Mesendoderm (in vitro differentiated cells): ENCODE measurements at regions not wholly inside any gene's neighbourhood (a gene's known extent, or its start where the extent isn't known, plus 50 kb on each side); places are given as distances from the start of the nearest gene placed in this dataset.

ENCODE experiments used
- DNase-seq: peaks from one replicate; pipeline ENCODE4 v3.0.0; 2013
- H2AK5ac ChIP-seq: 2 replicates; pipeline ENCODE4 v1.6.1; 2013; ENCODE audit warnings: low read length, inconsistent platforms
- H2BK120ac ChIP-seq: 2 replicates; pipeline ENCODE4 v1.6.1; 2013; ENCODE audit warnings: low read depth, mild to moderate bottlenecking, low read length, moderate library complexity, mixed read lengths
- H2BK15ac ChIP-seq: replicated peaks from 2 replicates; pipeline ENCODE4 v1.6.1; 2013; ENCODE audit warnings: low read depth, mild to moderate bottlenecking, moderate library complexity
- H2BK5ac ChIP-seq: 2 replicates; pipeline ENCODE4 v1.6.1; 2013; ENCODE audit warnings: low read length, inconsistent platforms
- H3K18ac ChIP-seq: 2 replicates; pipeline ENCODE4 v1.6.1; 2013; ENCODE audit warnings: mild to moderate bottlenecking, low read length, mixed read lengths
- H3K23ac ChIP-seq: one replicate; pipeline ENCODE4 v1.6.1; 2013; ENCODE audit warnings: low read length
- H3K27ac ChIP-seq: 2 replicates; pipeline ENCODE4 v1.5.1; 2013; ENCODE audit warnings: low read depth, mild to moderate bottlenecking, inconsistent platforms, low read length, moderate library complexity
- H3K27me3 ChIP-seq: 2 replicates; pipeline ENCODE4 v1.6.1; 2013; ENCODE audit warnings: low read length, control low read depth, mild to moderate bottlenecking, inconsistent platforms; ENCODE audit not compliant: insufficient read depth, poor library complexity
- H3K36me3 ChIP-seq: 2 replicates; pipeline ENCODE4 v1.6.1; 2013; ENCODE audit warnings: low read length, inconsistent platforms; ENCODE audit not compliant: control insufficient read depth, insufficient read depth
- H3K4ac ChIP-seq: one replicate; pipeline ENCODE4 v1.6.1; 2013; ENCODE audit warnings: low read depth, mild to moderate bottlenecking, low read length, moderate library complexity
- H3K4me1 ChIP-seq: 2 replicates; pipeline ENCODE4 v1.6.1; 2013; ENCODE audit warnings: low read depth, low read length, inconsistent platforms; ENCODE audit not compliant: control insufficient read depth
- H3K4me2 ChIP-seq: 2 replicates; pipeline ENCODE4 v1.6.1; 2013; ENCODE audit warnings: low read length
- H3K4me3 ChIP-seq: 2 replicates; pipeline ENCODE4 v1.5.1; 2013; ENCODE audit warnings: mild to moderate bottlenecking, low read length
- H3K56ac ChIP-seq: one replicate; pipeline ENCODE4 v1.6.1; 2013; ENCODE audit warnings: low read length
- H3K79me1 ChIP-seq: 2 replicates; pipeline ENCODE4 v1.6.1; 2013; ENCODE audit warnings: low read length, inconsistent platforms
- H3K79me2 ChIP-seq: 2 replicates; pipeline ENCODE4 v1.6.1; 2013; ENCODE audit warnings: mild to moderate bottlenecking, low read length; ENCODE audit not compliant: control insufficient read depth, insufficient read depth
- H3K9ac ChIP-seq: 2 replicates; pipeline ENCODE4 v1.6.1; 2013; ENCODE audit warnings: low read length, inconsistent platforms
- H4K5ac ChIP-seq: one replicate; pipeline ENCODE4 v1.6.1; 2013; ENCODE audit warnings: low read length
- H4K8ac ChIP-seq: one replicate; pipeline ENCODE4 v1.6.1; 2013; ENCODE audit warnings: low read depth, mild to moderate bottlenecking, control low read depth, low read length, moderate library complexity
- WGBS: extraction: QIAGEN DNeasy Blood & Tissue Kit; methylation state at CpG from one replicate; pipeline ENCODE4 v1.1.7; 2013; ENCODE audit warnings: low lambda C conversion rate, missing lambda C conversion rate; ENCODE audit not compliant: insufficient coverage; ENCODE audit errors: extremely low coverage; 5-methylcytosine and 5-hydroxymethylcytosine counted together

DNA sequence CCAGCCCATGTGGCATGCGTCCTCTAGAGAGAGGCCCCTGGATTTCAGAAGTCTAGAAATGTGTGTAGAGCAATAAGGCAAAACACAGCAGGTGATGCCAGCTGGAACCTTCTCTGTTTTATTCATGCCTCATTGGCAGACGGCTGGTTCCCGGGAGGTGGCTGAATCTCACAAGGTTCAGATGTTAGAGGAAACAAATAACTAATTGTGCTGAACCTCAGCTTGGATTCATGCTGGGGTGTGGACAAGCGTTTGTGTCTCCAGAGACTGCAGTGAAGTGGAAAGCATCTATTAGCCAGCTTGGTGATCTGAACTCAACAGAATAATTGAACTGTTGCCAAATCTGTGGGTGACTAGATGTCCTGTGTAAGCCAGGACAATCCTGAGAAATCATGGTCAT, 131.1 kb upstream of the NR4A3 start:
- DNase-seq, result no peak
- no peak overlapping the region for H3K56ac ChIP-seq
- no peak overlapping the region for H2BK5ac ChIP-seq
- no peak overlapping the region for H3K4ac ChIP-seq
- no peaks in the 10 kb centered on the region for H3K4me1 ChIP-seq
- no peak overlapping the region for H3K27ac ChIP-seq
- H3K9ac ChIP-seq, result no peak overlapping the region
- no peak overlapping the region for H4K5ac ChIP-seq
- H3K27me3 ChIP-seq, result no peaks in the 10 kb centered on the region
- no peak overlapping the region for H4K8ac ChIP-seq
- H3K79me1 ChIP-seq, result no peaks in the 10 kb centered on the region
- no CpG with 5 or more reads among the region's 4 CpGs for WGBS
- no peak overlapping the region for H2AK5ac ChIP-seq
- no peak overlapping the region for H2BK15ac ChIP-seq
- no peak overlapping the region for H3K23ac ChIP-seq
- no peak overlapping the region for H3K18ac ChIP-seq
- no peak overlapping the region for H3K4me2 ChIP-seq
- H2BK120ac ChIP-seq, result no peak overlapping the region
- no peaks in the 10 kb centered on the region for H3K79me2 ChIP-seq
- H3K4me3 ChIP-seq, result no peak overlapping the region
- H3K36me3 ChIP-seq, result no peaks in the 10 kb centered on the region

GRCh38 chr9:99693888-99694287, 127.8 kb upstream of the NR4A3 start:
- no peaks in the 10 kb centered on the region for H3K4me1 ChIP-seq
- no peak overlapping the region for H3K56ac ChIP-seq
- no peak overlapping the region for H3K18ac ChIP-seq
- H3K36me3 ChIP-seq, result no peaks in the 10 kb centered on the region
- H2AK5ac ChIP-seq, result no peak overlapping the region
- no peak overlapping the region for H3K4me2 ChIP-seq
- no peak overlapping the region for H2BK15ac ChIP-seq
- WGBS, result no CpG with 5 or more reads among the region's 3 CpGs
- H2BK120ac ChIP-seq, result no peak overlapping the region
- H3K9ac ChIP-seq, result no peak overlapping the region
- no peak overlapping the region for H4K5ac ChIP-seq
- no peak overlapping the region for H3K27ac ChIP-seq
- H4K8ac ChIP-seq, result no peak overlapping the region
- H3K79me1 ChIP-seq, result no peaks in the 10 kb centered on the region
- no peak overlapping the region for H3K4ac ChIP-seq
- H3K79me2 ChIP-seq, result no peaks in the 10 kb centered on the region
- no peak overlapping the region for H3K4me3 ChIP-seq
- no peak for DNase-seq
- H3K23ac ChIP-seq, result no peak overlapping the region
- no peak overlapping the region for H2BK5ac ChIP-seq
- H3K27me3 ChIP-seq, result no peaks in the 10 kb centered on the region

- no peak overlapping the region for H3K23ac ChIP-seq
- H3K9ac ChIP-seq, result no peak overlapping the region
- no peak overlapping the region for H2BK120ac ChIP-seq
- H4K8ac ChIP-seq, result no peak overlapping the region
- H2AK5ac ChIP-seq, result no peak overlapping the region
- DNase-seq, result no peak
- no peaks in the 10 kb centered on the region for H3K4me1 ChIP-seq
- H4K5ac ChIP-seq, result no peak overlapping the region
- no peak overlapping the region for H3K27ac ChIP-seq
- H3K4me3 ChIP-seq, result no peak overlapping the region
- H2BK15ac ChIP-seq, result no peak overlapping the region
- no peak overlapping the region for H3K4me2 ChIP-seq
- no peaks in the 10 kb centered on the region for H3K36me3 ChIP-seq
- no peak overlapping the region for H2BK5ac ChIP-seq
- no peaks in the 10 kb centered on the region for H3K79me2 ChIP-seq
- H3K79me1 ChIP-seq, result no peaks in the 10 kb centered on the region
- no peak overlapping the region for H3K4ac ChIP-seq
- no CpG with 5 or more reads among the region's 1 CpG for WGBS
- H3K18ac ChIP-seq, result no peak overlapping the region
- no peaks in the 10 kb centered on the region for H3K27me3 ChIP-seq
- H3K56ac ChIP-seq, result no peak overlapping the region
Observed at GRCh38 chr9:99694393-99694792, 127.3 kb upstream of the NR4A3 start.

DNA sequence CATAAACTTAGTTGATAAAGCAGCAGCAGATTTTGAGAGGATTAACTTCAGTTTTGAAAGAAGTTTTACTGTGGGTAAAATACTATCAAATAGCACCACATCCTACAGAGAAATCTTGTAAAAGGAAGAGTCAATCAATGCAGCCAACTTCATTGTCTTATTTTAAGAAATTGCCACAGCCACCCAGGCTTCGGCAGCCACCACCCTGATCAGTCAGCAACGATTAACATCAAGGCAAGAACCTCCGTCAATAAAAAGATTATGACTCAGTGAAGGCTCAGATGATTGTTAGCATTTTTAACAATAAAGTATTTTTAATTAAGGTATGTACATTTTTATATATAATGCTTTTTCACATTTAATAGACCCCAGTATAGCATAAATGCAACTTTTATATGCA, 122.3 kb upstream of the NR4A3 start:
- Histone ChIP-seq H4K8ac (no peak overlapping the region), H3K56ac (no peak overlapping the region), H3K79me1 (no peaks in the 10 kb centered on the region), H3K9ac (no peak overlapping the region), H3K4me1 (no peaks in the 10 kb centered on the region), H3K4me3 (no peak overlapping the region), H3K4me2 (no peak overlapping the region), H3K4ac (no peak overlapping the region), H3K27me3 (no peaks in the 10 kb centered on the region), H2BK5ac (no peak overlapping the region), H2BK15ac (no peak overlapping the region), H2BK120ac (no peak overlapping the region), H4K5ac (no peak overlapping the region), H3K23ac (no peak overlapping the region), H2AK5ac (no peak overlapping the region), H3K36me3 (no peaks in the 10 kb centered on the region), H3K79me2 (no peaks in the 10 kb centered on the region), H3K18ac (no peak overlapping the region), H3K27ac (no peak overlapping the region)
- no CpG with 5 or more reads among the region's 3 CpGs for WGBS
- no peak for DNase-seq

- Histone ChIP-seq H3K56ac (no peak overlapping the region), H2AK5ac (no peak overlapping the region), H4K5ac (no peak overlapping the region), H3K4me2 (no peak overlapping the region), H2BK120ac (no peak overlapping the region), H2BK5ac (no peak overlapping the region), H3K27me3 (no peaks in the 10 kb centered on the region), H4K8ac (no peak overlapping the region), H2BK15ac (no peak overlapping the region), H3K4me1 (no peaks in the 10 kb centered on the region), H3K36me3 (no peaks in the 10 kb centered on the region), H3K4me3 (no peak overlapping the region), H3K18ac (no peak overlapping the region), H3K23ac (no peak overlapping the region), H3K27ac (no peak overlapping the region), H3K9ac (no peak overlapping the region), H3K4ac (no peak overlapping the region), H3K79me2 (no peaks in the 10 kb centered on the region), H3K79me1 (no peaks in the 10 kb centered on the region)
- DNase-seq, result no peak
Observed at GRCh38 chr9:99712214-99712613, 109.5 kb upstream of the NR4A3 start.

GRCh38 chr9:99713838-99714306, 107.8 kb upstream of the NR4A3 start:
- no peak overlapping the region for H3K4ac ChIP-seq
- no CpG with 5 or more reads among the region's 3 CpGs for WGBS
- H3K4me2 ChIP-seq, result no peak overlapping the region
- DNase-seq, result no peak
- H3K79me1 ChIP-seq, result no peaks in the 10 kb centered on the region
- H2BK120ac ChIP-seq, result no peak overlapping the region
- no peak overlapping the region for H3K4me3 ChIP-seq
- H3K36me3 ChIP-seq, result no peaks in the 10 kb centered on the region
- H4K5ac ChIP-seq, result no peak overlapping the region
- no peak overlapping the region for H2BK15ac ChIP-seq
- no peak overlapping the region for H2AK5ac ChIP-seq
- H3K27ac ChIP-seq, result no peak overlapping the region
- no peak overlapping the region for H3K18ac ChIP-seq
- no peak overlapping the region for H3K23ac ChIP-seq
- H3K4me1 ChIP-seq, result no peaks in the 10 kb centered on the region
- no peak overlapping the region for H4K8ac ChIP-seq
- H3K9ac ChIP-seq, result no peak overlapping the region
- no peaks in the 10 kb centered on the region for H3K79me2 ChIP-seq
- H3K27me3 ChIP-seq, result no peaks in the 10 kb centered on the region
- H3K56ac ChIP-seq, result no peak overlapping the region
- no peak overlapping the region for H2BK5ac ChIP-seq
